ENCODE measurements at regions not wholly inside any gene's neighbourhood (a gene's known extent, or its start where the extent isn't known, plus 50 kb on each side); places are given as distances from the start of the nearest gene placed in this dataset.

- TF ChIP-seq, protein P1, sequence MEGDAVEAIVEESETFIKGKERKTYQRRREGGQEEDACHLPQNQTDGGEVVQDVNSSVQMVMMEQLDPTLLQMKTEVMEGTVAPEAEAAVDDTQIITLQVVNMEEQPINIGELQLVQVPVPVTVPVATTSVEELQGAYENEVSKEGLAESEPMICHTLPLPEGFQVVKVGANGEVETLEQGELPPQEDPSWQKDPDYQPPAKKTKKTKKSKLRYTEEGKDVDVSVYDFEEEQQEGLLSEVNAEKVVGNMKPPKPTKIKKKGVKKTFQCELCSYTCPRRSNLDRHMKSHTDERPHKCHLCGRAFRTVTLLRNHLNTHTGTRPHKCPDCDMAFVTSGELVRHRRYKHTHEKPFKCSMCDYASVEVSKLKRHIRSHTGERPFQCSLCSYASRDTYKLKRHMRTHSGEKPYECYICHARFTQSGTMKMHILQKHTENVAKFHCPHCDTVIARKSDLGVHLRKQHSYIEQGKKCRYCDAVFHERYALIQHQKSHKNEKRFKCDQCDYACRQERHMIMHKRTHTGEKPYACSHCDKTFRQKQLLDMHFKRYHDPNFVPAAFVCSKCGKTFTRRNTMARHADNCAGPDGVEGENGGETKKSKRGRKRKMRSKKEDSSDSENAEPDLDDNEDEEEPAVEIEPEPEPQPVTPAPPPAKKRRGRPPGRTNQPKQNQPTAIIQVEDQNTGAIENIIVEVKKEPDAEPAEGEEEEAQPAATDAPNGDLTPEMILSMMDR (IDR thresholded peaks at IDR 0.05; ENCODE audit: extremely low read depth in 1 of 2, insufficient read depth in 1 of 2, low read depth in 1 of 2, low read length in 2 of 2): no peak
- TF ChIP-seq POLR2A (IDR thresholded peaks at IDR 0.05; ENCODE audit: low read depth, low read length) (no peak), JUN (IDR thresholded peaks at IDR 0.05; ENCODE audit: borderline replicate concordance, insufficient read depth, insufficient read length, low read depth) (no peak), POLR2AphosphoS5 (IDR thresholded peaks at IDR 0.05; ENCODE audit: insufficient read depth, low read depth, low read length) (no peak)
- TF ChIP-seq, protein P2, sequence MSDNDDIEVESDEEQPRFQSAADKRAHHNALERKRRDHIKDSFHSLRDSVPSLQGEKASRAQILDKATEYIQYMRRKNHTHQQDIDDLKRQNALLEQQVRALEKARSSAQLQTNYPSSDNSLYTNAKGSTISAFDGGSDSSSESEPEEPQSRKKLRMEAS (IDR thresholded peaks at IDR 0.05; ENCODE audit: insufficient read depth, insufficient read length): no peak
These were observed 74.2 kb upstream of the RNU6-1 start for GRCh38 chr15:67914028-67914427.
